NB4 (cell line): ENCODE measurements at regions not wholly inside any gene's neighbourhood (a gene's known extent, or its start where the extent isn't known, plus 50 kb on each side); places are given as distances from the start of the nearest gene placed in this dataset.

Experiments
- CTCF ChIP-seq: IDR thresholded peaks from one replicate; pipeline ENCODE4 v1.5.1; 2012; ENCODE audit warnings: low read depth, low read length
- MAX ChIP-seq: IDR thresholded peaks from 2 replicates; pipeline ENCODE4 v1.6.1; 2011; ENCODE audit warnings: low read depth, low read length
- MYC ChIP-seq: IDR thresholded peaks from 2 replicates; pipeline ENCODE4 v1.6.1; 2011; ENCODE audit warnings: low read depth, low read length
- POLR2A ChIP-seq: IDR thresholded peaks from 2 replicates; pipeline ENCODE4 v1.6.1; 2011; ENCODE audit warnings: mild to moderate bottlenecking; ENCODE audit not compliant: insufficient read length; ENCODE audit errors: extremely low read depth

GRCh38 chr1:194355488-194356106 lies 1169.2 kb upstream of the B3GALT2 start:
- no peak for TF ChIP-seq CTCF
- no peak for TF ChIP-seq POLR2A
- TF ChIP-seq MAX = no peak
- no peak for TF ChIP-seq MYC
